ENCODE measurements at regions not wholly inside any gene's neighbourhood (a gene's known extent, or its start where the extent isn't known, plus 50 kb on each side); places are given as distances from the start of the nearest gene placed in this dataset.
A peak's percentile ranks its signal among the peaks of the same experiment; 100 is the strongest.

GRCh38 chr2:42877936-42878335 lies 85.6 kb upstream of the HAAO start:
- no peak overlapping the region for H3K4me2 ChIP-seq (ENCODE audit: extremely low read depth, insufficient read depth, low read length)
- H4K20me1 ChIP-seq (ENCODE audit: control insufficient read depth, extremely low read depth, insufficient read depth, low read length), result no peaks in the 10 kb centered on the region
- no peak overlapping the region for H3K9ac ChIP-seq (ENCODE audit: insufficient read depth, low read length)
- TF ChIP-seq CTCF (conservative IDR thresholded peaks at IDR 0.05 in 1 of 2, IDR thresholded peaks at IDR 0.05 in 1 of 2; ENCODE audit: low read depth in 1 of 2, low read length in 2 of 2), result no peak
- TF ChIP-seq EZH2 (IDR thresholded peaks at IDR 0.05; ENCODE audit: low read length, missing control alignments), result no peak
- no peaks in the 10 kb centered on the region for H3K27me3 ChIP-seq (ENCODE audit: control insufficient read depth, insufficient read depth, low read length)
- H3K79me2 ChIP-seq (ENCODE audit: control insufficient read depth, insufficient read depth, low read length), result no peaks in the 10 kb centered on the region
- no peaks in the 10 kb centered on the region for H3K4me1 ChIP-seq (ENCODE audit: control insufficient read depth, extremely low read depth, insufficient read depth, low read length)
- no peak for DNase-seq (ENCODE audit: low read depth in 2 of 2)
- no peaks in the 10 kb centered on the region for H3K36me3 ChIP-seq (ENCODE audit: control insufficient read depth, insufficient read depth, low read length)
- H3K27ac ChIP-seq (ENCODE audit: insufficient read depth, low read length), result no peak overlapping the region
- H3K9me3 ChIP-seq (ENCODE audit: control insufficient read depth, insufficient read depth, low read depth, low read length), result no peaks in the 10 kb centered on the region
- H3K4me3 ChIP-seq (replicated peaks in 1 of 4; ENCODE audit: control extremely low read depth in 1 of 4, insufficient read depth in 1 of 4, low read depth in 3 of 4, low read length in 4 of 4), result no peak overlapping the region
- H2AFZ ChIP-seq (ENCODE audit: low read length), result no peak overlapping the region

DNA sequence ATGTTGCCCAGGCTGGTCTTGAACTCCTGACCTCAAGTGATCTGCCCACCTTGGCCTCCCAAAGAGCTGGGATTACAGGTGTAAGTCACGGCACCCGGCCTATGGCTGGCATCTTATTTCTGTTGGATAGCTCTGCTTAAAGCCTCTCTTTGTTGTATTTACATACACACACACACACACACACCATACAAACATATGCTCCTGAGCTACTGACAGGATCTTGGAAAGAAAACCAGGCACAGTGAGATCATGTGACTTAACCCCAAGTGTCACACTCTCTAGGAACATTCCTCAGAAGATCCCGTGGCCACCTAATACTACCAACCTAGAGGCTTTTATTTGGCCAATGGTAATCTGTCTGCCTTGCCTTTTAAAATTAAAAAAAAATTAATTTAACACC lies 85.1 kb upstream of the HAAO start:
- H2AFZ ChIP-seq (ENCODE audit: low read length), result no peak overlapping the region
- no peaks in the 10 kb centered on the region for H3K36me3 ChIP-seq (ENCODE audit: control insufficient read depth, insufficient read depth, low read length)
- no peak overlapping the region for H3K9ac ChIP-seq (ENCODE audit: insufficient read depth, low read length)
- H4K20me1 ChIP-seq (ENCODE audit: control insufficient read depth, extremely low read depth, insufficient read depth, low read length), result no peaks in the 10 kb centered on the region
- H3K9me3 ChIP-seq (ENCODE audit: control insufficient read depth, insufficient read depth, low read depth, low read length), result no peaks in the 10 kb centered on the region
- no peak for TF ChIP-seq EZH2 (IDR thresholded peaks at IDR 0.05; ENCODE audit: low read length, missing control alignments)
- no peak for TF ChIP-seq CTCF (conservative IDR thresholded peaks at IDR 0.05 in 1 of 2, IDR thresholded peaks at IDR 0.05 in 1 of 2; ENCODE audit: low read depth in 1 of 2, low read length in 2 of 2)
- DNase-seq (ENCODE audit: low read depth in 2 of 2), result no peak
- H3K4me3 ChIP-seq (replicated peaks in 1 of 4; ENCODE audit: control extremely low read depth in 1 of 4, insufficient read depth in 1 of 4, low read depth in 3 of 4, low read length in 4 of 4), result no peak overlapping the region
- H3K27ac ChIP-seq (ENCODE audit: insufficient read depth, low read length), result no peak overlapping the region
- no peaks in the 10 kb centered on the region for H3K27me3 ChIP-seq (ENCODE audit: control insufficient read depth, insufficient read depth, low read length)
- no peak overlapping the region for H3K4me2 ChIP-seq (ENCODE audit: extremely low read depth, insufficient read depth, low read length)
- no peaks in the 10 kb centered on the region for H3K79me2 ChIP-seq (ENCODE audit: control insufficient read depth, insufficient read depth, low read length)
- no peaks in the 10 kb centered on the region for H3K4me1 ChIP-seq (ENCODE audit: control insufficient read depth, extremely low read depth, insufficient read depth, low read length)

GRCh38 chr2:42876326-42876751 lies 84.0 kb upstream of the HAAO start:
- Histone ChIP-seq H4K20me1 (ENCODE audit: control insufficient read depth, extremely low read depth, insufficient read depth, low read length) (no peaks in the 10 kb centered on the region), H3K36me3 (ENCODE audit: control insufficient read depth, insufficient read depth, low read length) (no peaks in the 10 kb centered on the region), H3K9me3 (ENCODE audit: control insufficient read depth, insufficient read depth, low read depth, low read length) (no peaks in the 10 kb centered on the region), H3K4me1 (ENCODE audit: control insufficient read depth, extremely low read depth, insufficient read depth, low read length) (no peaks in the 10 kb centered on the region), H3K27me3 (ENCODE audit: control insufficient read depth, insufficient read depth, low read length) (no peaks in the 10 kb centered on the region), H3K4me3 (replicated peaks in 1 of 4; ENCODE audit: control extremely low read depth in 1 of 4, insufficient read depth in 1 of 4, low read depth in 3 of 4, low read length in 4 of 4) (no peak overlapping the region), H3K9ac (ENCODE audit: insufficient read depth, low read length) (no peak overlapping the region), H2AFZ (ENCODE audit: low read length) (peak overlapping the region; percentile 50), H3K4me2 (ENCODE audit: extremely low read depth, insufficient read depth, low read length) (no peak overlapping the region), H3K27ac (ENCODE audit: insufficient read depth, low read length) (no peak overlapping the region), H3K79me2 (ENCODE audit: control insufficient read depth, insufficient read depth, low read length) (no peaks in the 10 kb centered on the region)
- DNase-seq (ENCODE audit: low read depth in 2 of 2), result peak in 1 of 2 donors; percentile 84
- TF ChIP-seq CTCF (conservative IDR thresholded peaks at IDR 0.05 in 1 of 2, IDR thresholded peaks at IDR 0.05 in 1 of 2; ENCODE audit: low read depth in 1 of 2, low read length in 2 of 2) (no peak), EZH2 (IDR thresholded peaks at IDR 0.05; ENCODE audit: low read length, missing control alignments) (no peak)

Data from fibroblast of lung (primary cell).